ENCODE measurements at regions not wholly inside any gene's neighbourhood (a gene's known extent, or its start where the extent isn't known, plus 50 kb on each side); places are given as distances from the start of the nearest gene placed in this dataset.
"Not testable (repeated sequence)": the region's sequence is repeated elsewhere in the genome, so short reads cannot be mapped to it uniquely, and the experiment has no call there.

GRCh38 chr7:65145710-65146109 is 139.2 kb upstream of the ERV3-1 start:
- not testable (repeated sequence) for DNase-seq (ENCODE audit: low spot score)

- not testable (repeated sequence) for DNase-seq (ENCODE audit: low spot score)
Observed at GRCh38 chr7:65145008-65145407, 138.5 kb upstream of the ERV3-1 start.

DNA sequence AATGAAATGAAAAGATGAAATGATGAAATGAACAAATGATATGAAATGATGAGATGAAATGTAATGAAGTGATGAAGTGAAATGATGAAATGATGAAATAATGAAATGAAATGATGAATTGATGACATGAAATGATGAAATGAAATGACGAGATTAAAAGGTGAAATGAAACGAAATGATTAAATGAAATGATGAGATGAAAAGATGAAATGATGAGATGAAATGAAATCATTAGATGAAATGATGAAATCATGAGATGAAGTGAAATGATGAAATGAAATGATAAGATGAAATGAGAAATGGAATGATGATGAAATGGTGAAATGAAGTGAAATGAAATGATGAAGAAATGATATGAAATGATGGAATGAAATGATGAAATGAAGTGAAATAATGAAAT is 138.1 kb upstream of the ERV3-1 start:
- not testable (repeated sequence) for DNase-seq (ENCODE audit: low spot score)

DNA sequence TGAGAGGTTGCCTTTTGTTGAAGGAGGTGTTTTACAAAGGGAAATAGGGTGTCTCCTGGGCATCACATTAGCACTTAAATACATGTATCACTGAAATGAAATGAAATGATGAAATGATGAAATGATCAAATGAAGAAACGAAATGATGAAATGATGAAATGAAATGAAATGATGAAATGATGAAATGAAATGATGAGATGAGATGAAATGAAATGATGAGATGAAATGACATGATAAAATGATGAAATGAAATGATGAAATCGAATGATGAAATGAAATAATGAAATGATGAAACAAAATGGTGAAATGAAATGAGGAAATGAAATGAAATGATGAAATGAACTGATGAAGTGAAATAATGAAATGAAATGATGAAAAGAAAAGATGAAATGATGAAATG is 137.6 kb upstream of the ERV3-1 start:
- DNase-seq (ENCODE audit: low spot score) = not testable (repeated sequence)

DNA sequence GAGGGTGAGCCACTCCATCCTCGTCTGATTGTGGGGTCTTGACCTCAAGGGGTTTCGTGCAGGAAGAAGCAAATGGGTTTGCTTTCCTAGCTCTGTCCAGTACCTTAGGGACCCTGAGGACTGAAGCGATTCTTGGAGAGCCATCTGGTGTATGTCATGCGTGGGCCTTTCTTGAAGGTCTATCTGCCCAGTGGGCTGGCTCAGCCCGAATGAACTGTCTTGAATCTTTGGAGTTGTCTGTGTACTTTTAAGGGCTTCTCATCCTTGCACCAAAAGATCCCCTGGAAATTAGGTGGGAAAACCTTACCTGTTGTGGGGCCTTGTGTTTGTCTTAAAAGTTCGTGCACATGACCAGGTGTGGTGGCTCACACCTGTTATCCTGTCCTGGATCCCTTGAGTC is 135.4 kb upstream of the ERV3-1 start:
- not testable (repeated sequence) for DNase-seq (ENCODE audit: low spot score)

DNA sequence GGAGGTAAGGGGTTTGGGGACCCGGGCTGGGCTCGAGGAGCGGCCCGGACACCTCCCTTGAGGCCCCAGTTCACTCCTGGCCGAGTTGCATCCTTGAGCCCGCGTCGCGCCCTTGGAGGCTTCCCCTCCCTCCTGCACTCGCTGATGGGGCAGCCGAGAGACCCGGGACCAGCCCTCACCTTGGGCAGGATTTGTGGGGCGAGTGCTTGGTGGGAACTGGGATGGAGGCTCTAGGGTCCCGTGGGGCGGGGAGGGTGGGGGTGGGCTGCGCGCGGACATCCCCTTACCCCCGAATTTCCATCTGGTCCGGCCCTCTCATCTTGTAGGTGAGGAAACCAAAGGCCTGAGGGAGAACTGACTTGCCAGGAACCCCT is 134.9 kb upstream of the ERV3-1 start:
- DNase-seq (ENCODE audit: low spot score) = not testable (repeated sequence)

- not testable (repeated sequence) for DNase-seq (ENCODE audit: low spot score)
Observed at GRCh38 chr7:65140543-65141404, 134.3 kb upstream of the ERV3-1 start.

GRCh38 chr7:65136850-65137249 is 130.4 kb upstream of the ERV3-1 start:
- not testable (repeated sequence) for DNase-seq (ENCODE audit: low spot score)

- not testable (repeated sequence) for DNase-seq (ENCODE audit: low spot score)
Observed at GRCh38 chr7:65133087-65133486, 126.6 kb upstream of the ERV3-1 start.

DNA sequence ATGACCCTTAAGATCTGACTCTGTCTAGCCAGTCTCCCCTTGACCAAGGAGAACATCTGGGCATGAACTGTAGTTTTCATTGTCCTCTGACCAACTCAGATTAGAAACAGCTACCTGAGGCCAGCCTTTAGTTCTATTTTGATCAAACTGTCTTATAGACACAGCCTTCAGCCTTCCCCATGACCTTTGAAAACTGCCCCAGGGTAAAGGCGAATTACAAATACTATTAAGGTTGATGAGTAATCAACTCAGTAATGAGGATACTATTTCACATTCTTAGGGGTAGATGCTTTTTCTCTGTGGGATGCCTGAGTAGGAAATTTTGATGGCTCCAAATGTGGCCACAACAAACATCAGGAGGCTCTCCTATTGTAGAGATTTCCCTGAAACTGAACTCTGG is 125.8 kb upstream of the ERV3-1 start:
- DNase-seq (ENCODE audit: low spot score) = not testable (repeated sequence)

DNA sequence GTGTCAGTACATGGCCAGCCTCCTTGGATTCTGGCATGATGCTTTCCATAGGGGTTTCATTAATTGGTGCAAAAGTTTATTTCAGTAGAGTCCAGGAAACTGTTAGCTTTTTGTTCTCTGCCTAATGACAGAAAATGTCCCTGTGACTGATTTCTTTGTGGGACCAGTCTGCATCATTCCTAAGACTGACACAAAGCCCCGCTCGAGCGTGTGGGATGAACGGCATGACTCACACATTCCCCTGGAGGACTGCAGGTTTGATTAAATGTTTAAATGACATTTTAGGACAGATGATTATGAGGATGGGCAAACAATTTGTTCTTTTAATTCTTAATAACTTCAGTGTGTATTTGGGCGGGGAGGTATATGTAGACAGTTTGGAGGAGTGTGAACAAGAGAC is 120.9 kb upstream of the ERV3-1 start:
- not testable (repeated sequence) for DNase-seq (ENCODE audit: low spot score)

GRCh38 chr7:65124600-65124999 is 118.1 kb upstream of the ERV3-1 start:
- DNase-seq (ENCODE audit: low spot score) = not testable (repeated sequence)

- DNase-seq (ENCODE audit: low spot score) = not testable (repeated sequence)
Observed at GRCh38 chr7:65105650-65106203, 99.2 kb upstream of the ERV3-1 start.

DNA sequence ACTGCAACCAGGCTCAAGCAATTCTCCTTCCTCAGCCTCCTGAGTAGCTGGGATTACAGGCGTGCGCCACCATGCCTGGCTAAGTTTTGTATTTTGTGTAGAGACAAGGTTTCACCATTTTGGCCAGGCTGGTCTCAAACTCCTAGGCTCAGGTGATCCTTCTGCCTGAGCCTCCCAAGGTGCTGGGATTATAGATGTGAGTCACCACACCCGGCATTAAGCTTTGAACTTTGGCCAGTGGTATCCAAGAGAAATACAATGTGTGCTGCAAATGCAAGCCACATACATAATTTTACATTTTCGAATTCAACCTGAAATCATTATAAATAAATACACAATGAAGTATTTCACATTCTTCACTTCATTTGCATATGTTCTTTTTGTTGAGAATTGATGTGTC is 94.0 kb upstream of the ERV3-1 start:
- DNase-seq (ENCODE audit: low spot score) = not testable (repeated sequence)

DNA sequence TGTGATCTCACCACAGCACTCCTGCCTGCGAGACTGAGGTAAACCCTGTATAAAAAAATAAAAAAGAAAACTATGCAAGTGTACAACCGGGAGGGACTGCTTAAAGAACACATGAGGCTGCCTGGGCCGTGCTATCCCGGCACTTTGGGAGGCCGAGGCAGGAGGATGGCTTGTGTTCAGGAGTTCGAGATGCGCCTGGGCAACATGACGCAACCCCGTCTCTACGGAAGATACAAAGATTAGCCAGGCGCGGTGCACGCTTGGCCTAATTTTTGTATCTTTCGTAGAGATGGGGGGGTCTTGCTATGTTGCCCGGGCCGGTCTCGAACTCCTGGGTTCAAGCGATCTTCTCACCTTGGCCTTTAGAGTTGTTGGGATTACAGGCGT is 75.2 kb upstream of the ERV3-1 start:
- DNase-seq (ENCODE audit: low spot score) = not testable (repeated sequence)

DNA sequence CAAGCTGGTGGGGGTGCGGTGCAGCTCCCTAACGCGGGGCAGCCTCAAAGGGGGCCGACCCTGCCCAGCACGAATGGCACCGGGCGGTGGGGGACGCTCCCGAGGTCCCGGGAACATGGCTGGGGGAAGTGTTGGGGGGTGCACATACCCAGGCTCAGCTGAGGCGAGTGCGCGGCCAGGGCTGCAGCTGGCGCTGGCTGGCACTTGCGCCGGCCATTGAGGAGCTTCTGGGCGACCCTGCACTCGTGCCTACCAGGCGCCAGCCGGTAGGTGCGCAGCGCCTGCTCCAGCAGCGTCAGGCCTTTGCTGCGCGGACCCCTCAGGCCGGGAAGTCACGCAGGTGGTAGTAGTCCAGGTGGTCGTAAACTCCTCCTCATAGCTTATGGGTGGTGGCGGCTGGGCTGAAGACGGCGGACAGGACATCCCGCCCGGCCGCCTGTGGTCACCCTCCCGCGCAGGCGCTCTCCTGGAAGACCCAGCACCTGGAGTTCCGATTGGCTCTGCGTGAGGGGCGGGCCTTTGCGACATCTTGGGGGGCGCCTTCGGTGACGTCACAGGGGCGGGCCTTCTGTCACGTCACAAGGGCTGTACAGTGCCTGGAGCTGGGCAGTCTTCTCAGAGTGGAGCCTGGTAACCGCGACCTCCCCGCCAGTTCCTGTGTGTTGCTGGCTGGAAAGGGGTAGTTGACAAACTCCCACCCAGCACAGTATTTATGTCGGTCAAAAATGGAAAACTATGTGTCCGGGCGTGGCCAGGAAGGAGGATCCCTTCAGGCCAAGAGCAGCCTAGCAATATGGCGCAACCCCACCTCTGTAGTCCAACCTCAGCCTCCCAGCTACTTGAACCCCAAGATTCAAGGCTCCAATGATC is 74.5 kb upstream of the ERV3-1 start:
- peak; percentile 94 for DNase-seq (ENCODE audit: low spot score)

DNA sequence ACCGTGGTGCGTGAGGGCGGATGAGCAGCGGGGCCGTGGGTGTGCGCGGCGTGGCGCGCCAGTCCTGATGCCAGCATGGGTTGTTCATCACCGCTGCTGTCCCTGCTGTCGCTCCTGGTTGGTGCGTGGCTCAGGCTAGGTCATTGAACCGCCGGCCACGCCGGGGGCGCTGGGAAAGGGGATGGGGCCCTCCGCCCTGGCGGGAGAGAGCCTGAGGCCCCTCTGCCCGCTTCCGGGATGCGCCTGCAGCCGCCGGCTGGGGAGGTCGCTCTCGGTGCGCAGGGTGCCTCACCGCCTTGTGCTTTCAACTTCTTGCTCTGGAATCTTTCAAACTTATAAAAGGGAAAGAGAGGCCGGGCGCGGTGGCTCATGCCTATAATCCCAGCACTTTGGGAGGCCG is 68.5 kb upstream of the ERV3-1 start:
- DNase-seq (ENCODE audit: low spot score) = not testable (repeated sequence)

DNA sequence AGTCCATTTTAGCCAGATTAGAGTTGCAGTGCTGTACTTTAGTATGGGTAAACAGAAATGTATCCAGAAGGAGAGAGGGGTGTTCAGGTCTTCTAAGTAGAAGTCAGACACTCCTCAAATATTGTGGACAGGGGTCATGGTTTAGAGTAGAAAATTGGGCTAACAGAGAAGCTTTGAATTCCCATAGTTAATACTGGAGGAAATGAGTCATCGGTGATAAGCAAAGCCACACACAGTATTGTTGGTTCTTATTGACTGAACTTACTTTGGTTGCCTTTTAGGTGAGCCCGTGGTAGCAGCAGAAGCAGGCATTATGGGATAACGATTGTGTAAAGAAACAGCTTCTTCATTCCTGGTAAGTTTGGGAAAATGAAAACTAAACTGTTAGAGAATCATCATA is 66.7 kb upstream of the ERV3-1 start:
- peak; percentile 42 for DNase-seq (ENCODE audit: low spot score)

DNA sequence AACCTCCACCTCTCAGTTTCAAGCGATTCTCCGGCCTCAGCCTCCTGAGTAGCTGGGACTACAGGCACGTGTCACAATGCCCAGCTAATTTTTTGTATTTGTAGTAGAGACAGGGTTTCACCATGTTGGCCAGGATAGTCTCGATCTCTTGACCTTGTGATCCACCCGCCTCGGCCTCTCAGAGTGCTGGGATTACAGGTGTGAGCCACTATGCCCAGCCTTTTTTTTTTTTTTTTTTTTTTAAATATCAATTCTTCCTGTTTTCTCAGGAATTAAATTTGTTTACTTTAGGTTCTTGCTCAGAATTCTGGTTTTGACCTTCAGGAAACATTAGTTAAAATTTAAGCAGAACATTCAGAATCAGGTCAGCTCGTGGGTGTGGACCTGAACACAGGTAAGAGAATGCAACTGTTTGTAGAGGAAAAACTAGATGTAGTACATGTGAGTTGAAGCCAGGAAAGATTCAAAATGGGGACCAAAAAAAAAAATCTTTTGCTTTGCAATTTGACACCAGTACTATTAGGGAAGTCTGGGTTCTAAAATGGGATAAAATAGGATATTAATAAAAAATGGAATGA is 65.5 kb upstream of the ERV3-1 start:
- not testable (repeated sequence) for DNase-seq (ENCODE audit: low spot score)

DNA sequence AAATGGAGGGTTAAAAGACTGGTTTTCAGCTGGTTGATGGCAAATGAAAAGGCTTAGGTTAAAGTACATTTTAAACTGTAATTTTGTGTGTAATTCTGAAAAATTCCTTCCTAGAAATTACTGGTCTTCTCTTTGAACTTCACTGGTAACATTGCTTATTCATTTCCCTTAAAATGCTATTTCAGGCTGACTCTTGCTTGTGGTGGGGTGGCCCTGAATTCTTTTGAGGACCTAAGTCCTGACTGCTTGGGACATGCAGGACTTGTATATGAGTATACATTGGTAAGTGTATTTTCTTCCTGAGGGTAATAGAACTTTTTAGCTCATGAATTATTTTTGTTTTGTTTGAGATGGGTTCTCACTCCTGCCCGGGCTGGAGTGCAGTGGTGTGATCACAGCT is 63.0 kb upstream of the ERV3-1 start:
- not testable (repeated sequence) for DNase-seq (ENCODE audit: low spot score)

DNA sequence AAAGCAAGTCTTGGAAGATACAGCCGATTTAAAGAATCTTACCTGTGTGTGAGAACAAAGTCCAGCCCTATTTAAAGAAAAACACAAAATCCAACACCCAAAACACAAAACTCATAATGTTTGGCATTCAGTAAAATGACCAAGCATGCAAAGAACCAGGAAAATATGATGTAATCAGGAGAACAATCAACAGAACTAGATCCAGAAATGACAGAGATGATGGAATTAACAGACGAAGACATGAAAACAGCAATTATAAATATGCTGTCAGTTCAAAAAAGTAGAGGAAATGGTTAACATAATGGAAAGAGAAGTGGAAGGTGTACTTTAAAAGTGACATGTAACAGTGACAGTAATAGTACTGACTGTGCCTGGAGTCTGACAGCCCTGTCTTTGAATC is 56.1 kb upstream of the ERV3-1 start:
- not testable (repeated sequence) for DNase-seq (ENCODE audit: low spot score)

GRCh38 chr7:65059247-65059646 is 52.8 kb upstream of the ERV3-1 start:
- not testable (repeated sequence) for DNase-seq (ENCODE audit: low spot score)

Measured in A172 (cell line).